Endothelial cell (in vitro differentiated cells): ENCODE measurements at regions not wholly inside any gene's neighbourhood (a gene's known extent, or its start where the extent isn't known, plus 50 kb on each side); places are given as distances from the start of the nearest gene placed in this dataset.

Experiments used
- DNase-seq: peaks from one replicate; pipeline ENCODE4 v3.0.0; 2021; ENCODE audit warnings: low spot score
- H3K27ac Mint-ChIP-seq: one replicate; pipeline ENCODE4 v1.8.0; 2021; ENCODE audit warnings: mixed read lengths, inconsistent platforms; ENCODE audit not compliant: unreplicated experiment
- H3K27me3 Mint-ChIP-seq: one replicate; pipeline ENCODE4 v1.8.0; 2021; ENCODE audit warnings: mild to moderate bottlenecking, moderate library complexity, mixed read lengths, inconsistent platforms; ENCODE audit not compliant: unreplicated experiment
- H3K36me3 Mint-ChIP-seq: one replicate; pipeline ENCODE4 v1.8.0; 2021; ENCODE audit warnings: mild to moderate bottlenecking, low read depth, mixed read lengths, inconsistent platforms; ENCODE audit not compliant: unreplicated experiment
- H3K4me1 Mint-ChIP-seq: one replicate; pipeline ENCODE4 v1.8.0; 2021; ENCODE audit warnings: mild to moderate bottlenecking, mixed read lengths, inconsistent platforms; ENCODE audit not compliant: unreplicated experiment
- H3K4me3 Mint-ChIP-seq: one replicate; pipeline ENCODE4 v1.8.0; 2021; ENCODE audit warnings: mild to moderate bottlenecking, mixed read lengths, inconsistent platforms; ENCODE audit not compliant: unreplicated experiment
- H3K9me3 Mint-ChIP-seq: one replicate; pipeline ENCODE4 v1.8.0; 2021; ENCODE audit warnings: mixed read lengths, inconsistent platforms; ENCODE audit not compliant: unreplicated experiment
- TF ChIP-seq, protein P1 (sequence below): fragments of 200-600 bp; sonication (generic); IDR thresholded peaks from one replicate; pipeline ENCODE4 v1.5.0; 2021; ENCODE audit warnings: antibody characterized with exemption; ENCODE audit not compliant: unreplicated experiment

DNA sequence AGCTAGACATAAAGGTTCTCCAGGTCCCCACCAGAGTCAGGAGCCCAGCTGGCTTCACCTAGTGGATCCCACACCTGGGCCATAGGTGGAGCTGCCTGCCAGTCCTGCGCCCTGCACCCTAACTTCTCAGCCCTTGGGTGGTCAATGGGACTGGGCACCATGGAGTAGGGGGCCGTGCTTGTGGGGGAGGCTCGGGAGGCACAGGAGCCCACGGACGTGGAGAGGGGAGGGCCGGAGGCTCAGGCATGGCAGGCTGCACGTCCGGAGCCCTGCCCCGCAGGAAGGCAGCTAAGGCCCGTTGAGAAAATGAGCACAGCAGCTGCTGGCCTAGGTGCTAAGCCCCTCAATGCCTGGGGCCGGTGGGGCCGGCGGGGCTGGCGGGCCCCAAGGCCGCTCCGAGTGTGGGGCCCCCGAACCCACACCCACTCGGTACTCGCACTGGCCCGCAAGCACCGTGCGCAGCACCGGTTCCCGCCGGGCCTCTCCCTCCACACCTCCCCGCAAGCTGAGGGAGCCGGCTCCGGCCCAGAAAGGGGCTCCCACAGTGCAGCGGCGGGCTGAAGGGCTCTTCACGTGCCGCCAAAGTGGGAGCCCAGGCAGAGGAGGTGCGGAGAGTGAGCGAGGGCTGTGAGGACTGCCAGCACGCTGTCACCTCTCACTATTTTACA, 291.1 kb downstream of the KLHL4 start:
- DNase-seq, result no peak
- no peaks in the 10 kb centered on the region for H3K27me3 Mint-ChIP-seq
- H3K4me1 Mint-ChIP-seq, result no peaks in the 10 kb centered on the region
- no peaks in the 10 kb centered on the region for H3K9me3 Mint-ChIP-seq
- H3K27ac Mint-ChIP-seq, result no peak overlapping the region
- no peak overlapping the region for H3K4me3 Mint-ChIP-seq
- TF ChIP-seq, protein P1, sequence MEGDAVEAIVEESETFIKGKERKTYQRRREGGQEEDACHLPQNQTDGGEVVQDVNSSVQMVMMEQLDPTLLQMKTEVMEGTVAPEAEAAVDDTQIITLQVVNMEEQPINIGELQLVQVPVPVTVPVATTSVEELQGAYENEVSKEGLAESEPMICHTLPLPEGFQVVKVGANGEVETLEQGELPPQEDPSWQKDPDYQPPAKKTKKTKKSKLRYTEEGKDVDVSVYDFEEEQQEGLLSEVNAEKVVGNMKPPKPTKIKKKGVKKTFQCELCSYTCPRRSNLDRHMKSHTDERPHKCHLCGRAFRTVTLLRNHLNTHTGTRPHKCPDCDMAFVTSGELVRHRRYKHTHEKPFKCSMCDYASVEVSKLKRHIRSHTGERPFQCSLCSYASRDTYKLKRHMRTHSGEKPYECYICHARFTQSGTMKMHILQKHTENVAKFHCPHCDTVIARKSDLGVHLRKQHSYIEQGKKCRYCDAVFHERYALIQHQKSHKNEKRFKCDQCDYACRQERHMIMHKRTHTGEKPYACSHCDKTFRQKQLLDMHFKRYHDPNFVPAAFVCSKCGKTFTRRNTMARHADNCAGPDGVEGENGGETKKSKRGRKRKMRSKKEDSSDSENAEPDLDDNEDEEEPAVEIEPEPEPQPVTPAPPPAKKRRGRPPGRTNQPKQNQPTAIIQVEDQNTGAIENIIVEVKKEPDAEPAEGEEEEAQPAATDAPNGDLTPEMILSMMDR, result no peak
- no peaks in the 10 kb centered on the region for H3K36me3 Mint-ChIP-seq

DNA sequence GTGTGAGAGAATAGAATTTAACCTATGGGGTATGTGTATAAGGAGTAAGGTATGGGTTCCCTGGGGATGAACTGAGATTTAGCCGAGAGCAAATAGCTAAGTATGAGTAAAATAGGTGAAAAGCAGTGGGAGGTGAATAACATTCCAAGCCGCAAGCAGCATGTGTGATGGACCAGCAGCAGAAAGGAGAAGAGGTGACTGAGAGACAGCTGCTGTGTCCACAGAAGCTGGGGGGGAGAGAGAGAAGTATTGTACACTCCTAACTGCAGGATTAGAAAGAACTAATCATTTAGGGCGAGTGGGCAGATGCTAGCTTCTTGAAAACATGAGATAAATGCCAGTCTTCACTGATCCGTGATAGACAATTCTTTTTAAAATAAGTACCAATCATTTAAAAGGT, 296.0 kb downstream of the KLHL4 start:
- no peak for DNase-seq
- no peaks in the 10 kb centered on the region for H3K27me3 Mint-ChIP-seq
- H3K36me3 Mint-ChIP-seq, result no peaks in the 10 kb centered on the region
- no peaks in the 10 kb centered on the region for H3K9me3 Mint-ChIP-seq
- H3K4me3 Mint-ChIP-seq, result no peak overlapping the region
- TF ChIP-seq, protein P1, result no peak
- no peaks in the 10 kb centered on the region for H3K4me1 Mint-ChIP-seq
- no peak overlapping the region for H3K27ac Mint-ChIP-seq

DNA sequence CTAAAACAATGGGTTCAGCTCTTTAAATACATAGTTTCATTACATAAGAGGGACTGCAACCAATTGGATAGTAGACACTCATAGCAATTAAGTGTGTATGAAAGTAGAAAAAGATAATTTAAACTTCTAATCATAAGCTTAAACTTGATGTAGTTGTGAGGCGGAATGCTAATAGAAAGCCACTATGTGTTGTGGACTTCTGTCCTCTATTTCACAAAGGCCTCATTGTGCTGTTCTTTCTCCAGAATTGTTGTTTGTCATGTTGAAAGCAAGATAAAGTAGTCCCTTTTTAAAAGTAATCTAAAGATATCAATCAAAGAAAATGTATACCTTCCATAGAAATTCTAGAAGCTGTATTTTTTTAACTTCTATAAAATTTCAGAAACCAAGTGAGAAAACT, 329.4 kb downstream of the KLHL4 start:
- H3K4me1 Mint-ChIP-seq, result no peaks in the 10 kb centered on the region
- TF ChIP-seq, protein P1, result no peak
- H3K27ac Mint-ChIP-seq, result no peak overlapping the region
- H3K4me3 Mint-ChIP-seq, result no peak overlapping the region
- H3K9me3 Mint-ChIP-seq, result no peaks in the 10 kb centered on the region
- no peak for DNase-seq
- no peaks in the 10 kb centered on the region for H3K27me3 Mint-ChIP-seq
- H3K36me3 Mint-ChIP-seq, result no peaks in the 10 kb centered on the region

DNA sequence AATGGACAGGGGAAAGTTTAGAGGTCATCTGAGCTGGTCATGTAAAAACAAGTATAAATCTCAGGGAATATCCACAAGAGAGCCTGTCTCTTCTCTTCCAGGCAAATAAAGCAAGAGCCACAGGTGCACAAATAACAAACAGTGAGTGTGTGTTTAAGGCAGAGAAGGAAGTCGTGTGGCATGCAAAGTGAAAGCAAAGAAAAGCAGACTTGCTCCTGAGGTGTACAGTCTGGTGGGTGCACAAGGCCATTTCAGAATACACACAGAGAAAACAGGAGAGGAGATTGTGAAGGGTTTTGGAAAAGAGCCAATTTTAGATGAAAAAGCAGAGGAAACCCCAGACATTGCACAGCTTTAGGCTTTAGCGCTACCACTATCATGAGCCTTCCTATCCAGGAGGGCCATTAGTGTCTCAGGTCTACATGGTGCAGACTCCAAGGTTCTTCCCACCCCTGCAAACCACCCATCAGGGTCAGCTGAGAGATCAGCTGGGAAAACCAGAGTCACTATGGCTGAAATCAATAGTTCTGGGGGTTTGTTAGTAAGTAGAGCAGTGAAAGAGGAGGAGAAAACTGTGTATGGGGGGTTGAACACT, 355.8 kb downstream of the KLHL4 start:
- no peak overlapping the region for H3K4me3 Mint-ChIP-seq
- no peak overlapping the region for H3K27ac Mint-ChIP-seq
- TF ChIP-seq, protein P1, result no peak

DNA sequence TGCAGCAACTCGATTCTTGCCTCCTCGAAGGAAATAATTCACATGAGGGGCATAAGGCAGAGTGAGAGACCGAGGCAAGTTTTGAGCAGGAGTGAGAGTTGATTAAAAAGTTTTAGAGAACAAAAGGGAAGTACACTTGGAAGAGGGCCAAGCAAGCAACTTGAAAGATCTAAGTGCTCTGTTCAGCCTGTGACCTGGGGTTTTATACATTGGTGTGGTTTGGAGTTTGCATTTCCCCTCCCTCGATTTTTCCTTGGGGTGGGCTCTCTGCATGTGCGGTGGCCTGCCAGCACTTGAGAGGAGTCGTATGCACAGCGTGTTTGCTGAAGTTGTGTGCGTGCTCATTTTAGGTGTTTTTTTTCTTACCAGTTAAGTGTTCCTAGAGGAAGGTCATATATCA, 356.4 kb downstream of the KLHL4 start:
- no peaks in the 10 kb centered on the region for H3K4me1 Mint-ChIP-seq
- H3K4me3 Mint-ChIP-seq, result no peak overlapping the region
- no peaks in the 10 kb centered on the region for H3K27me3 Mint-ChIP-seq
- no peaks in the 10 kb centered on the region for H3K36me3 Mint-ChIP-seq
- TF ChIP-seq, protein P1, result no peak
- no peaks in the 10 kb centered on the region for H3K9me3 Mint-ChIP-seq
- no peak overlapping the region for H3K27ac Mint-ChIP-seq
- no peak for DNase-seq

More for the DNA sequence above, 355.8 kb downstream of the KLHL4 start:
- Mint-ChIP-seq H3K27me3 (no peaks in the 10 kb centered on the region), H3K4me1 (no peaks in the 10 kb centered on the region), H3K9me3 (no peaks in the 10 kb centered on the region), H3K36me3 (no peaks in the 10 kb centered on the region)
- no peak for DNase-seq
